NCI-H460 (cell line): ENCODE measurements at regions not wholly inside any gene's neighbourhood (a gene's known extent, or its start where the extent isn't known, plus 50 kb on each side); places are given as distances from the start of the nearest gene placed in this dataset.

Source experiments
- DNase-seq: peaks from one replicate; pipeline ENCODE4 v3.0.0-alpha.2; 2016; ENCODE audit warnings: low read depth; ENCODE audit errors: extremely low read depth
- small RNA-seq, 2 experiments: library from RNA; depleted of rRNA; stranded (forward); fragments of <200 nt; gene quantifications; one replicate each; pipeline ENCODE3, GENCODE V24; 2014

- DNase-seq: no peak
Measured at GRCh38 chr6:1544603-1545002, 65.1 kb upstream of the FOXC1 start.

DNA sequence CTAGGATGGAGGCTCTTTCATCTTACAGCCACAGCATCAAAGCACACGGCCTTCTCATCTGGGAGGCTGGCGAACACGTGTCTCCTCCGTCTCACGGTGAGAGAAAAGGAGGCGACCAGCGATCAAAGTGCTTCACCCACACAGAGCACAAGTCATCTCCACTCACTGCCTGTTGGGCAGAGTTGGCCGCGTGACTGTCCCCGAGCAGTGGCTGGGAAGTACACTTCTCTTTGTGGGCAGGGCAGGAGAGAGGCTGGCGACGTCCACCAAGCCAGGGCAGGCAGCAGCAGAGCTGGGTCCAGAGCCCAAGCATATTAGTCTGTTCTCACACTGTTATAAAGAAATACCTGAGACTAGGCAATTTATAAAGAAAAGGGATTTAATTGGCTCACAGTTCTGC, 64.1 kb upstream of the FOXC1 start:
- DNase-seq: no peak

DNA sequence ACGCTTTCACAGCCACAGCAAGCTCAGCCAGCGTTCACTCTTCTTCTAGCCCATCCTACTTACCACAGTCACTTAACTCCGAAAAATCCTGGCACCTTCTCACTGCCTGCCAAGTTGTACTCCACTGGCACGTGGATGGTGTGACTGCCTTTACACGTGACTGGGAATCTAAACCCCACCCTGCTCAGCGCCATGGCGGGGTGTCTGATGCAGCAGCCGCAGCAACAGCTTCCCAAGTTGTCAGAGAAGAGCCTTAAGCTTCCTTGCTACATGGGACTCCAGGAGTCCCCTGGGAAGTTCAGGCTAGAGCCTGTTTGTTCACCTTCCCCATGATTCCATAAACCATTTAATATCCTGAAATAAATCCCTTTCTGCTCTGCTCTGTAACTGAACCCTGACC, 61.9 kb upstream of the FOXC1 start:
- DNase-seq: no peak

GRCh38 chr6:1551249-1551648, 58.5 kb upstream of the FOXC1 start:
- DNase-seq: no peak

GRCh38 chr6:1552296-1552761, 57.4 kb upstream of the FOXC1 start:
- peak; percentile 3 for DNase-seq

DNA sequence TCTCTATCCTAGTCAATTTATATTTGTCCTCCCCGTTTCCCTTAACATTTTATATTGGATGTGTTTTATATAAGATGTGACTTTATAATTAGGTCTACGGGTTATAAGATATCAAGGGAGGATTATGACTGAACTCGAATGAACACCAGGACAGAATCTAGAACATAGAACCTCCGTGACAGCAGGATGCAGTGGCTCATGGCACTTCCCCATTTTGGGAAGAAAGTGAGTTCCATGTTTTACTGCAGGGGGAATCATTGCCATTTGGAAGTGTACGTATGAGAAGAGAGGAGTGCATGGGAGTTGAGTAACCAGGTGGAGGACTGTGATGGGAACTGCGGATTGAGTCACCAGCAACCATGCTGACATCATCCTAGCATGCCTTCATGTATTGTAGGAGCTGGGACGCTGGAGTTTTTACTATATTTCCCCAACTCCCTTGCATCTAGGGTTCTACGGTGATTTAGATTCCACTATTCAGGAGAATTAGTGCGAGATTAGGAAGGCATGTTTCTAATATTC, 56.1 kb upstream of the FOXC1 start:
- DNase-seq: no peak

- DNase-seq: no peak
Measured at GRCh38 chr6:1554141-1554475, 55.6 kb upstream of the FOXC1 start.

DNA sequence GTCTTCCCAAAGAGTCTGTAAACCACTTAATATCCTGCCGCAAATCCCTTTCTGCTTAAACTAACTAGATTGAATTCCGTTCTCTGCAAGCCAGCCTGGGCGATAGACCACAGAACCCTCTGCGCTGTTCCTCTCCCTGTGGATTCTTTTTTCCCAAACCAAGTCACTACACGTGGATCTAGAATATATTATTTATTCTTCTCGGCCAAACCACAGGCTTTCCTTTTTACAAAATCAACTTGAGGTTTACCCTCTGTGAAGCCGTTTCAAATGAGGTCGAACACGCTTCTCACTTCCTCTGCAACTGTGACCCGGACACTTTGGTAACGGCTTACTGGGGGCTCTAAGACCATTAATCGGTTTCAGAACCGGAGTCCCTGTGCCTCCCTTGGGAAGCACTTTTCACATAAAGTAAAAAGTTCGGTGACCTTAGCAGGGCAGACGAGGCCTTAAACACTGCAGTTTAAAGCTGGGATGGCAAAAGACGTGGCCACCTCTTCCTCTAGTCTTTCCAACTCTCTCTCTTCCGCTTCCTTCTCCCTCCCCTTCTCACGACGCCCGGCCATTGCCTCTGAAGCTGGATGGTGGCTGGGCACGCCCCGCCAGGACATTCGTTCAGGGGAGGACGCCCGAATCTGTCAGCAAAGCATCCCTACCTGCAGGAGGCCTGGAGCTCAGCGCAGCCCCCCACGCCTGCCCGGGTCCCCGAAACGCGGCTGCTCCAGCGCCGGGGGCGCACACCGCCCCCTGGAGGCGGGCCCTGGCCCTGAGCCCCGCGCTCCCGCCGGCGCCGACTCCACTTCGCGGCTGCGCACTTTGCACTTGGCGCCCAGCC, 55.0 kb upstream of the FOXC1 start:
- no peak for DNase-seq

DNA sequence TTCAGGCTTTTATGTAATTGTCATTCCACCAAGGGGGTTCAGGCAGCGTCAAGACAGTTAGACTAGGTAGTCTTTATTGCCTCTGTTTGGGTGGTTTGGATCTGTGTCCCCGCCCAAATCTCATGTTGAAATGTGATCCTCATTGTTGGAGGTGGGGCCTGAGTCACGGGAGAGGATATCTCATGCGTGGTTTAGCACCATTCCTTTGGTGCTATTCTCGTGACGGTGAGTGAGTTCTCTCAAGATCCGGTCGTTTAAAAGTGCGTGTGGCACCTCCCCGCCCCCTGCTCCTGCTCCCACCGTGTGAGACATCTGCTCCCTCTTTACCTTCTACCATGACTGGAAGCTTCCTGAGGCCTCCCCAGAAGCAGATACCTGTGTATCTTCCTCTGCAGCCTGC, 51.3 kb upstream of the FOXC1 start:
- no peak for DNase-seq

Small RNA genes lying in the stretch of these regions (small RNA-seq; reads per million reads assigned to genes)
- 0 reads per million in 2 experiments for gene RN7SL352P
